ENCODE measurements at regions not wholly inside any gene's neighbourhood (a gene's known extent, or its start where the extent isn't known, plus 50 kb on each side); places are given as distances from the start of the nearest gene placed in this dataset.

DNA sequence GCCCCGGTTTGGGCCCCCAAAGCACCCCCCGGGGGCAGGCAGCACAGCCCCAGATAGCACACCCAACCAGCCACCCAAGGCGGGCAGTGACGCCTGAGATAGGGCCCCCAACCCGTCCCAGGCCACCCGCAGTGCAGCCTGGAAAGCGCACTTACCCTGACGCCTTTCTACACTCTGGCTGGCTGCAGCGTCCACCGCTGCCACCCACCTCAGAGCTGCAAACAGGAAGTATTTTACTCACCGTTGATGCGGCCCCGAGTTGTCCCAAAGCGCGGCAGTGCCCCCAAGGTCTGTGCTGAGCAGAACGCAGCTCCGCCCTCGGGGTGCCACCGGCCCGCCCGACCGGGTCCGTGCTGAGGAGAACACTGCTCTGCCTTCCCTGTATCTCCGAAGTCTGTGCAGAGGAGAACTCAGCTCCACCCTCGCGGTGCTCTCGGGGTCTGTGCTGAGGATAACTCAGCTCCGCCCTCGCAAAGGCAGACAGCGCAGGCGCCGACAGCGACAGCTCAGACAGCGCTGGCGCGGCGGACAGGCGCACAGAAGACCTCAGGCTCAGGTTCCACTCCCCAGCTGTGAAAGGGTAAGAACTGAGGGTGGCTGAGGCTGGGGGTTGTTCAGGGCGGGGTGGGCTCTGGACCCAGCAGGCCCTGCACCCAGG is 786.9 kb downstream of the CDY1 start:
- DNase-seq = no peak

DNA sequence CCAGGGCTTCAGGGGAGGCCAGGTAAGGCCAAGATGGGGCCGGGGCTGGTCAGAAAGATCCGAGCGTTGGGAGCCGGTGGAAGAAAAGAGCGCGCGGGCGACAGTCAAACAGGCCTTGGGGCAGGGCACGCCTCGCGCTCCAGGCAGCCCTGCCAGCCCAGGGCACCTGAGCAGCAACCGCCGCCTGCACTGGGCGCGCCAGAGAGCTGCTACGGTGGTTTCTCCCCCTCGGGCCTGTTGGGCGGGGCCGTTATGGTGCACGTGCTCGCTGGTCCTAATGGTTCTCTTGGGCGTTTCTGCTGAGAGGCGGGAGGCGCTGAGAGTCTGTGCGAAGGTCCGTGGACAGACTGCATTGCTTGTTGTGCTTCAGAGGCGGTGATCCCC is 787.4 kb downstream of the CDY1 start:
- DNase-seq = no peak

Data from hematopoietic multipotent progenitor cell treated with erythropoietin and hydrocortisone succinate and interleukin-3 and kit ligand, for 6 days (in vitro differentiated cells).